ENCODE measurements at regions not wholly inside any gene's neighbourhood (a gene's known extent, or its start where the extent isn't known, plus 50 kb on each side); places are given as distances from the start of the nearest gene placed in this dataset.

DNA sequence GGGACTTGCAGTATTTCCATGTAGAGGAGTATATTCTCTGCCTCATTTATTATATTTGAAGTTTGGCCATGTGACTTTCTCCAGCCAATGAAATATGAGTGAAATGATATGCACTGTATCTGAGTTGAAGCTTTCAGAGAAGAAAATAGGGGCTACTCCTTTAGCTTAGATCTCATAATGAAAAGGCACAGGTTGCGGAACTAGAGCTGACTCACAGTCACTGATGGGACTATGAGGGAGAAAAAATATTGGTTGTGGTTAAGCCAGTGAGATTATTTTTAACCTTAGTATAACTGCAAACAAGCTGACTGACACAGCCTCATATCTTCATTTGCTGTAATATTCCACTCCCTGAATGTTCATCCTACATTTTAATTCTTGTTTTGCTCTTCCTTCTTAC lies 1104.3 kb downstream of the RPA4 start:
- no peaks in the 10 kb centered on the region for H3K27me3 Mint-ChIP-seq (ENCODE audit: insufficient read depth)
- peaks cover 24% of the 10 kb centered on the region for H3K4me1 Mint-ChIP-seq

DNA sequence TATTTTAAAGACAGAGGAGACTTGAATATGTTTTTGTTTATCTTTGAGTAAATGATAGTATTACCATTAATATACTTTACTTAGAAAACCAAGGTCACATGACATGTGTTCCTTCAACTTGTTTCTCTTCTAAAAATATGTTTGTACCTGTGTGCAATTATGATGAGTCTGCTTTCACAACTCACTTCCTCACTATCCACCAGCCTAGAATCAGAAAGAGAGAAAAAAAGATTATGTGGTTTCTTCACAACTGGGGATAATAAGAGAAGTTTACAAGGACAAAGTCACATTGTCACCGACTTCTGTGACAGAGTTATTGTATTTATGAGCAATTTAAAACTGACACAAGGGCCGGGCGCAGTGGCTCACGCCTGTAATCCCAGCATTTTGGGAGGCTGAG lies 1112.1 kb downstream of the RPA4 start:
- DNase-seq: no peak

More for the DNA sequence above, 1104.3 kb downstream of the RPA4 start:
- Histone ChIP-seq H3K4me1 (ENCODE audit: control insufficient read depth, insufficient read depth, low read length) (no peaks in the 10 kb centered on the region), H3K9me3 (ENCODE audit: control insufficient read depth, low read length) (peaks cover 13% of the 10 kb centered on the region), H3K36me3 (ENCODE audit: control insufficient read depth, insufficient read depth, low read length) (no peaks in the 10 kb centered on the region), H3K4me3 (ENCODE audit: low read length) (no peak overlapping the region), H3K27me3 (ENCODE audit: control insufficient read depth, insufficient read depth, low read length, poor library complexity, severe bottlenecking) (no peaks in the 10 kb centered on the region), H3K27ac (ENCODE audit: low read depth, low read length) (no peak overlapping the region), H3K9ac (ENCODE audit: extremely low read depth, low read length, poor library complexity, severe bottlenecking) (no peak overlapping the region)
- Mint-ChIP-seq H3K9me3 (peaks cover 31% of the 10 kb centered on the region), H3K36me3 (ENCODE audit: low read depth) (peaks cover 12% of the 10 kb centered on the region), H3K4me3 (no peak overlapping the region), H3K27ac (no peak overlapping the region)
- TF ChIP-seq, protein P1, sequence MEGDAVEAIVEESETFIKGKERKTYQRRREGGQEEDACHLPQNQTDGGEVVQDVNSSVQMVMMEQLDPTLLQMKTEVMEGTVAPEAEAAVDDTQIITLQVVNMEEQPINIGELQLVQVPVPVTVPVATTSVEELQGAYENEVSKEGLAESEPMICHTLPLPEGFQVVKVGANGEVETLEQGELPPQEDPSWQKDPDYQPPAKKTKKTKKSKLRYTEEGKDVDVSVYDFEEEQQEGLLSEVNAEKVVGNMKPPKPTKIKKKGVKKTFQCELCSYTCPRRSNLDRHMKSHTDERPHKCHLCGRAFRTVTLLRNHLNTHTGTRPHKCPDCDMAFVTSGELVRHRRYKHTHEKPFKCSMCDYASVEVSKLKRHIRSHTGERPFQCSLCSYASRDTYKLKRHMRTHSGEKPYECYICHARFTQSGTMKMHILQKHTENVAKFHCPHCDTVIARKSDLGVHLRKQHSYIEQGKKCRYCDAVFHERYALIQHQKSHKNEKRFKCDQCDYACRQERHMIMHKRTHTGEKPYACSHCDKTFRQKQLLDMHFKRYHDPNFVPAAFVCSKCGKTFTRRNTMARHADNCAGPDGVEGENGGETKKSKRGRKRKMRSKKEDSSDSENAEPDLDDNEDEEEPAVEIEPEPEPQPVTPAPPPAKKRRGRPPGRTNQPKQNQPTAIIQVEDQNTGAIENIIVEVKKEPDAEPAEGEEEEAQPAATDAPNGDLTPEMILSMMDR (conservative IDR thresholded peaks at IDR 0.05): no peak
- no CpG with 5 or more reads among the region's 1 CpG for WGBS, 2 experiments (ENCODE audit: insufficient coverage in 1 of 2, insufficient read length in 1 of 2)
- DNase-seq: no peak

DNA sequence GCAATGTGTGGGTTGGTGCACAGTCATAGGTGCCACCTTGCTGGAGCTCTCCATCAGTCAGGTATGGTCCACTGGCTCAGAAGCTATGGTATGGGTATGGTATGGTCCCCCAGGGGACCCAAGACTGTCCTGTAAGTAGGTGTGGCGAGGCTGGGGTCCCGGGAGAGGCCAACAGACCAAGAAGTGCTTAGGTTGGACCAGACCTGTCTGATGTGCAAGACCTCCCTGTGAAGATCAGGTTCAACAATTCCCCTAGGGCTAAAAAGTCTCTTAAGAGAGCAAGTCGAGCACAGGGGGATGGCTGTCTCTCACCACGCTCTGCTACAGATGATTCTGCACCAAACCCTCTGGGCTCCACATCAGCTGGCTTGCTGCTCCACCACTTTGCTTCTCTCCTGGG lies 1145.0 kb downstream of the RPA4 start:
- 97% methylated on average over 4 of the region's 4 CpGs; no CpG with 5 or more reads in 1 of the 2 experiments for WGBS, 2 experiments (ENCODE audit: insufficient coverage in 1 of 2, insufficient read length in 1 of 2)

More for the DNA sequence above, 1112.1 kb downstream of the RPA4 start:
- Histone ChIP-seq H3K4me3 (ENCODE audit: low read length) (no peak overlapping the region), H3K27me3 (ENCODE audit: control insufficient read depth, insufficient read depth, low read length, poor library complexity, severe bottlenecking) (no peaks in the 10 kb centered on the region), H3K36me3 (ENCODE audit: control insufficient read depth, insufficient read depth, low read length) (no peaks in the 10 kb centered on the region), H3K9ac (ENCODE audit: extremely low read depth, low read length, poor library complexity, severe bottlenecking) (no peak overlapping the region), H3K4me1 (ENCODE audit: control insufficient read depth, insufficient read depth, low read length) (no peaks in the 10 kb centered on the region), H3K27ac (ENCODE audit: low read depth, low read length) (no peak overlapping the region), H3K9me3 (ENCODE audit: control insufficient read depth, low read length) (peaks cover 13% of the 10 kb centered on the region)
- H3K36me3 Mint-ChIP-seq (ENCODE audit: low read depth): peaks cover 8% of the 10 kb centered on the region
- peaks cover 47% of the 10 kb centered on the region for H3K9me3 Mint-ChIP-seq
- peaks cover 16% of the 10 kb centered on the region for H3K4me1 Mint-ChIP-seq
- TF ChIP-seq, protein P1 (conservative IDR thresholded peaks at IDR 0.05): no peak
- no peak overlapping the region for H3K4me3 Mint-ChIP-seq
- no peaks in the 10 kb centered on the region for H3K27me3 Mint-ChIP-seq (ENCODE audit: insufficient read depth)
- H3K27ac Mint-ChIP-seq: no peak overlapping the region
- WGBS, 2 experiments (ENCODE audit: insufficient coverage in 1 of 2, insufficient read length in 1 of 2): 92 to 100% methylated on average over 1 to 4 of the region's 4 CpGs

More for the DNA sequence above, 1145.0 kb downstream of the RPA4 start:
- H3K9ac ChIP-seq (ENCODE audit: extremely low read depth, low read length, poor library complexity, severe bottlenecking): no peak overlapping the region
- TF ChIP-seq, protein P1 (conservative IDR thresholded peaks at IDR 0.05): no peak
- no peaks in the 10 kb centered on the region for H3K4me1 ChIP-seq (ENCODE audit: control insufficient read depth, insufficient read depth, low read length)
- Mint-ChIP-seq H3K4me1 (no peaks in the 10 kb centered on the region), H3K4me3 (no peak overlapping the region), H3K36me3 (ENCODE audit: low read depth) (no peaks in the 10 kb centered on the region), H3K27me3 (ENCODE audit: insufficient read depth) (no peaks in the 10 kb centered on the region), H3K27ac (no peak overlapping the region), H3K9me3 (peaks cover 23% of the 10 kb centered on the region)
- no peak overlapping the region for H3K27ac ChIP-seq (ENCODE audit: low read depth, low read length)
- H3K4me3 ChIP-seq (ENCODE audit: low read length): no peak overlapping the region
- H3K36me3 ChIP-seq (ENCODE audit: control insufficient read depth, insufficient read depth, low read length): no peaks in the 10 kb centered on the region
- no peaks in the 10 kb centered on the region for H3K27me3 ChIP-seq (ENCODE audit: control insufficient read depth, insufficient read depth, low read length, poor library complexity, severe bottlenecking)
- no peaks in the 10 kb centered on the region for H3K9me3 ChIP-seq (ENCODE audit: control insufficient read depth, low read length)
- no peak for DNase-seq

Measured in endodermal cell (in vitro differentiated cells).